Body of pancreas (tissue), 4 donors: ENCODE measurements at regions not wholly inside any gene's neighbourhood (a gene's known extent, or its start where the extent isn't known, plus 50 kb on each side); places are given as distances from the start of the nearest gene placed in this dataset.

Source experiments
- CTCF ChIP-seq, 7 experiments: fragments of 450-650 bp in 4 of 7; fragments of 200-600 bp in 3 of 7; sonication (generic) in 3 of 7; IDR thresholded peaks; one replicate each; pipeline ENCODE4 v1.5.1; 2016 to 2019; ENCODE audit warnings: antibody characterized with exemption in 7 of 7
- POLR2A ChIP-seq, 3 donors: fragments of 450-650 bp; IDR thresholded peaks; one replicate each; pipeline ENCODE4 v1.6.1; 2016; ENCODE audit warnings: antibody characterized with exemption in 3 of 3, mild to moderate bottlenecking in 2 of 3

GRCh38 chr5:133870661-133871060 is 97.8 kb downstream of the C5orf15 start:
- TF ChIP-seq CTCF (IDR thresholded peaks at IDR 0.05) (no peak), POLR2A (IDR thresholded peaks at IDR 0.05) (no peak)
